Fibroblast of pulmonary artery (primary cell): ENCODE measurements at regions not wholly inside any gene's neighbourhood (a gene's known extent, or its start where the extent isn't known, plus 50 kb on each side); places are given as distances from the start of the nearest gene placed in this dataset.

Source experiments
- DNase-seq: peaks from one replicate; pipeline ENCODE4 v3.0.0-alpha.2; 2010; ENCODE audit warnings: low read depth
- H3K4me3 ChIP-seq: replicated peaks from 2 replicates; pipeline ENCODE4 v1.5.1; 2011; ENCODE audit warnings: low read depth, mild to moderate bottlenecking, control low read depth, low read length, moderate library complexity
- CTCF ChIP-seq: IDR thresholded peaks from 2 replicates; pipeline ENCODE4 v1.5.1; 2011; ENCODE audit warnings: mild to moderate bottlenecking, control low read depth, low read length, inconsistent platforms; ENCODE audit errors: missing control alignments

DNA sequence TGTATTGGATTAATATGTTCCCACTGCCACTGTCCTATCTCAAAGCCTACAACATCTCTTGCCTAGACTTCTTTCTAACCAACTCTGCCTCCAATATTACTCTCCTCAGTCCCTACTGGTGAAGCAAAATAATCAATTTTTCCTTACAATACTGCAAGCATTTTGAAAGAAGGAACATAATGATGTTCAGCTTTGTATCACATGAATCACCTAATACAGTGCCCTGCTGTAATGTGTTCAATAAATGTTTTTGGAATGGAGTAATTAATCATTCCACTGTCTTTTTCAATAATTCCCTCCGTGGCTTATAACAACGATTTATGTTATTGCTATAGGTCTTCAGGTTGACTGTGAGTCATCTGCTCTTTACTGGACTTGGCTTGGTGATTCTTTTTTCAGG, 356.4 kb downstream of the TDRD15 start:
- no peak for TF ChIP-seq CTCF
- no peak overlapping the region for H3K4me3 ChIP-seq
- no peak for DNase-seq

GRCh38 chr2:21484643-21485042, 360.9 kb downstream of the TDRD15 start:
- TF ChIP-seq CTCF = no peak
- no peak overlapping the region for H3K4me3 ChIP-seq
- no peak for DNase-seq

DNA sequence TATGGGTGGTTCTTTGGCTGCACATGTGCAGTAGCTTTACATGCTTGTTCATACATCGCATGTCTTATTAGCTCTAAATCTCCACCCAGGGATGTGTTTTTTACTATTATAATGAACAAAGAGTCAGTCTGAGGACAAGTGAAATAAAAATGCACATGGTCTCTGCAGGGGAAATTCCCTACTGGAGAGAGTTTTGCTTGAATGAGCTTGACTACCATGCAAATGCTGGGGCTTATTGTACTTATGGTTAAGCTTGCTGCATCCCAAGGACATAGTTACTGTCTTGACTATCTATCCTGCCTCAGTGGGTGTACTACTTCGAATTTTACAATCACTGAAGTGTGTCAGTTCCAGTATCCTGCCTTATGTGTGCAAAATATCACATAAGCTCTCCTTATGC, 362.7 kb downstream of the TDRD15 start:
- DNase-seq = no peak
- TF ChIP-seq CTCF = no peak

GRCh38 chr2:21489080-21489479, 365.3 kb downstream of the TDRD15 start:
- no peak for TF ChIP-seq CTCF
- DNase-seq = no peak
- H3K4me3 ChIP-seq = no peak overlapping the region

More for the DNA sequence above, 362.7 kb downstream of the TDRD15 start:
- no peak overlapping the region for H3K4me3 ChIP-seq

GRCh38 chr2:21498016-21498415, 374.2 kb downstream of the TDRD15 start:
- TF ChIP-seq CTCF = no peak
- DNase-seq = no peak

DNA sequence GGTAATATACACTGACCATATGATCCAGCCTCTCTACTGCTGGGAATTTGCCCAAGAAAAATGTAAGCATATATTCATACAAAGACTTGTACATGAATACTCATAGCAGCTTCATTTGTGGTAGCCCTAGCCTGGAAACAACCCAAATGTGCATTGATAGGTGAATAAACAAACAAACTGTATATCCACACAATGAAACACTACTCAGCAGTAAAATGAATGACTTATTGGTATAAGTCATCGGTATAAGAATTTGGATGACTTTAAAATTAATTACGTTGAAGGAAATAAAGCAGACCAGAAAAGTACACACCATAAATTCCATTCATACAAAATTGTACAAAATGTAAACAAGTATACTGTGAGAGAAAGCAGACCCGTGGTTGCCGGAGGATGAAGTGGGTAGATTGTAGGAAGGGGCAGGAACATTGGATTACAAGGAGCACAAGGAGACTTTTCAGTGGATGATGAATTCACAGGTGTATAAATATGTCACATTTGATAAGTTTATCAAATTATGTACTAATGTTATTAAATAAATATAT, 376.7 kb downstream of the TDRD15 start:
- H3K4me3 ChIP-seq = no peak overlapping the region
- DNase-seq = no peak
- TF ChIP-seq CTCF = no peak

More at GRCh38 chr2:21498016-21498415, 374.2 kb downstream of the TDRD15 start:
- H3K4me3 ChIP-seq = no peak overlapping the region

- H3K4me3 ChIP-seq = no peak overlapping the region
- TF ChIP-seq CTCF = no peak
- DNase-seq = no peak
These were observed 377.7 kb downstream of the TDRD15 start for GRCh38 chr2:21501376-21502027.
